ENCODE measurements at regions not wholly inside any gene's neighbourhood (a gene's known extent, or its start where the extent isn't known, plus 50 kb on each side); places are given as distances from the start of the nearest gene placed in this dataset.

GRCh38 chr5:7317751-7318150, 78.2 kb upstream of the ADCY2 start:
- no peak for DNase-seq

DNA sequence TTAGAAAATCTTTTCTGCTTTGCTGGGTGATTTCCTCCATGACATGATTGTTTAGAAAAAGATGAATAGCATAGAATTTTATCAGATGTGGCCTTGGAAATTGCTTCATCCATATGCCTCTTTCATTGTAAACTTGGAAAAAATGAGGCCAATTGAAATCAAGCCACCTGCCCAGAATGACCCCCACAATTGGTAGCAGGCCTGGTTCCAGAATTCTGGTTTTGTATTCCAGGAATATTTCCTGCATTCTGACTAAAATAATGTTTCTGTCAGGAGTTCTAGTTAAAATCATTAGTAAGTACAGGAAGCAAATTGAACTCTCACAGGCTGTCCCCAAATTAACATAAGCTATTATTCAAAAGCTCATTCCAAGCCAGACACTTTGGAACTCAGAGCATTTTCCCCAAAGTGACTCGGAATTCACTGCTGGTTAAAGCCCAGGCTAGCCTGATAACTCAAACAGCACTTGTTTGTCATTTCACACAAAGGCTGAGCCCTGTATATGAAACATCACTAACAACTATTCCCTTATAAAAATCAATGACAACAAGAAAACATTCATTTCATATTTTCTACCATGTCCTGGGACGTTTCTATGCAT, 75.1 kb upstream of the ADCY2 start:
- DNase-seq, result no peak

- peak; percentile 46 for DNase-seq
Measured at GRCh38 chr5:7321724-7322123, 74.2 kb upstream of the ADCY2 start.

- no peak for DNase-seq
Measured at GRCh38 chr5:7324919-7325318, 71.0 kb upstream of the ADCY2 start.

GRCh38 chr5:7325975-7326913, 69.7 kb upstream of the ADCY2 start:
- no peak for DNase-seq

DNA sequence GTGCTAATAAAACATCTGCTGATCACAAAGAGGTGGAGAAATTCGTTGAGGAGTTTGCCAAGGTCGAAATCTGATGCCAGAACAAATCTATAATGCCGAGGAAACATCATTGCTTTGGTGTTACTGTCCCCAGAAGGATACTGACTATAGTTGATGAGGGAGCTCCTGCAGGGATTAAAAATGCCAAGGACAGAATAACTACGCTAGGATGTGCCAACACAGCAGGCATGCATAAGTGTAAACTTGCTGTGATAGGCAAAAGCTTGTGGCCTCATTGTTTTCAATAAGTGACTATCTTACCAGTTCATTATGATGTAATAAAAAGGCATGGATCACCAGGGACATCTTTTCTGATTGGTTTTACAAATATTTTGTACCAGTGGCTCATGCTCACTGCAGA, 66.8 kb upstream of the ADCY2 start:
- DNase-seq, result no peak

GRCh38 chr5:7329712-7330111, 66.2 kb upstream of the ADCY2 start:
- no peak for DNase-seq

DNA sequence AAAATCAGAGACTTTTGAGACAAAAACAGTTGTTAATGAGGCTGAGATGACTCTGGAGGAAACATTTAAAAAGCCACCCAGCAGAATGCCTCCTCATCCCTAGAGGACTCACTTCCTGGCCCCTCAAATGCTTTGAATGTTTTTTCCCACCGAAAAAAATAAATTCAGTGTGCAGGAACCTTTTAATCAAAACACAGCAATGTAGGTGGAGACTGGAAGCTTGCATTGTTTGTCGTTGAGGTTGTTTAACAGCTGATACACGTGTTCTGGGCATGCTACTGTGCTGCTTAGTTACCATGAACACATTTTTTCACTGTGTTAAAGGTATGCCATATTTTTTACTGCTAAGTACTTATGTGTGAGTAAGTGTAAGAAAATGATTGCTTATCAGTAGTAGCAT, 65.7 kb upstream of the ADCY2 start:
- DNase-seq, result no peak

- DNase-seq, result no peak
Measured at GRCh38 chr5:7331131-7331530, 64.8 kb upstream of the ADCY2 start.

Measured in right forelimb (tissue), 1 donor.